ENCODE measurements at regions not wholly inside any gene's neighbourhood (a gene's known extent, or its start where the extent isn't known, plus 50 kb on each side); places are given as distances from the start of the nearest gene placed in this dataset.

GRCh38 chr15:98063315-98063714 is 102.8 kb downstream of the ARRDC4 start:
- H3K27me3 ChIP-seq (ENCODE audit: control insufficient read depth, insufficient read depth, low read length) = no peaks in the 10 kb centered on the region

GRCh38 chr15:98063871-98064270 is 103.4 kb downstream of the ARRDC4 start:
- POLR2A ChIA-PET = no interaction called here

More at GRCh38 chr15:98063315-98063714, 102.8 kb downstream of the ARRDC4 start:
- POLR2A ChIA-PET = no interaction called here
- Histone ChIP-seq H3K4me3 (ENCODE audit: low read depth, low read length) (no peak overlapping the region), H3K36me3 (ENCODE audit: control insufficient read depth, insufficient read depth, low read length) (no peaks in the 10 kb centered on the region)
- peak; percentile 70 for DNase-seq (ENCODE audit: low read depth)
- CTCF ChIA-PET = interaction anchor here (0.6 to 1.4 kb wide), 4 partner anchors 9 to 96 kb away, joined by 3 to 4 read pairs (median 4); no protein-coding TSS in a partner anchor
- no peak for TF ChIP-seq CTCF (IDR thresholded peaks at IDR 0.05; ENCODE audit: insufficient read depth, low read depth, low read length)

GRCh38 chr15:98067339-98067738 is 106.8 kb downstream of the ARRDC4 start:
- CTCF ChIA-PET = interaction anchor here (1.3 to 1.4 kb wide), 2 partner anchors 10 to 111 kb away, joined by 5 read pairs; no protein-coding TSS in a partner anchor
- no peak for TF ChIP-seq CTCF (IDR thresholded peaks at IDR 0.05; ENCODE audit: insufficient read depth, low read depth, low read length)
- POLR2A ChIA-PET = no interaction called here
- DNase-seq (ENCODE audit: low read depth) = peak; percentile 96
- Histone ChIP-seq H3K4me3 (ENCODE audit: low read depth, low read length) (no peak overlapping the region), H3K36me3 (ENCODE audit: control insufficient read depth, insufficient read depth, low read length) (no peaks in the 10 kb centered on the region), H3K27me3 (ENCODE audit: control insufficient read depth, insufficient read depth, low read length) (no peaks in the 10 kb centered on the region)

More at GRCh38 chr15:98063871-98064270, 103.4 kb downstream of the ARRDC4 start:
- no peak for TF ChIP-seq CTCF (IDR thresholded peaks at IDR 0.05; ENCODE audit: insufficient read depth, low read depth, low read length)
- H3K36me3 ChIP-seq (ENCODE audit: control insufficient read depth, insufficient read depth, low read length) = no peaks in the 10 kb centered on the region
- H3K27me3 ChIP-seq (ENCODE audit: control insufficient read depth, insufficient read depth, low read length) = no peaks in the 10 kb centered on the region
- DNase-seq (ENCODE audit: low read depth) = peak; percentile 18
- H3K4me3 ChIP-seq (ENCODE audit: low read depth, low read length) = no peak overlapping the region
- CTCF ChIA-PET = interaction anchor here (1.0 to 1.4 kb wide), 2 partner anchors 10 to 97 kb away, joined by 3 to 4 read pairs; no protein-coding TSS in a partner anchor

- no peak for TF ChIP-seq CTCF (IDR thresholded peaks at IDR 0.05; ENCODE audit: insufficient read depth, low read depth, low read length)
- Histone ChIP-seq H3K4me3 (ENCODE audit: low read depth, low read length) (no peak overlapping the region), H3K36me3 (ENCODE audit: control insufficient read depth, insufficient read depth, low read length) (no peaks in the 10 kb centered on the region), H3K27me3 (ENCODE audit: control insufficient read depth, insufficient read depth, low read length) (no peaks in the 10 kb centered on the region)
- CTCF ChIA-PET = interaction anchor here (0.6 to 1.1 kb wide), 2 partner anchors 19 to 99 kb away, joined by 3 read pairs; no protein-coding TSS in a partner anchor
- no peak for DNase-seq (ENCODE audit: low read depth)
- POLR2A ChIA-PET = no interaction called here
Observed at GRCh38 chr15:98069256-98069655, 108.8 kb downstream of the ARRDC4 start.

GRCh38 chr15:98070137-98070536 is 109.6 kb downstream of the ARRDC4 start:
- H3K4me3 ChIP-seq (ENCODE audit: low read depth, low read length) = no peak overlapping the region
- TF ChIP-seq CTCF (IDR thresholded peaks at IDR 0.05; ENCODE audit: insufficient read depth, low read depth, low read length) = no peak
- ChIA-PET CTCF (interaction anchor here (1.7 to 2.7 kb wide), 2 partner anchors 74 to 108 kb away, joined by 4 to 5 read pairs; no protein-coding TSS in a partner anchor), POLR2A (no interaction called here)
- H3K36me3 ChIP-seq (ENCODE audit: control insufficient read depth, insufficient read depth, low read length) = no peaks in the 10 kb centered on the region
- H3K27me3 ChIP-seq (ENCODE audit: control insufficient read depth, insufficient read depth, low read length) = no peaks in the 10 kb centered on the region
- DNase-seq (ENCODE audit: low read depth) = peak; percentile 74
